ENCODE measurements at regions not wholly inside any gene's neighbourhood (a gene's known extent, or its start where the extent isn't known, plus 50 kb on each side); places are given as distances from the start of the nearest gene placed in this dataset.
"Not testable (repeated sequence)": the region's sequence is repeated elsewhere in the genome, so short reads cannot be mapped to it uniquely, and the experiment has no call there.

DNA sequence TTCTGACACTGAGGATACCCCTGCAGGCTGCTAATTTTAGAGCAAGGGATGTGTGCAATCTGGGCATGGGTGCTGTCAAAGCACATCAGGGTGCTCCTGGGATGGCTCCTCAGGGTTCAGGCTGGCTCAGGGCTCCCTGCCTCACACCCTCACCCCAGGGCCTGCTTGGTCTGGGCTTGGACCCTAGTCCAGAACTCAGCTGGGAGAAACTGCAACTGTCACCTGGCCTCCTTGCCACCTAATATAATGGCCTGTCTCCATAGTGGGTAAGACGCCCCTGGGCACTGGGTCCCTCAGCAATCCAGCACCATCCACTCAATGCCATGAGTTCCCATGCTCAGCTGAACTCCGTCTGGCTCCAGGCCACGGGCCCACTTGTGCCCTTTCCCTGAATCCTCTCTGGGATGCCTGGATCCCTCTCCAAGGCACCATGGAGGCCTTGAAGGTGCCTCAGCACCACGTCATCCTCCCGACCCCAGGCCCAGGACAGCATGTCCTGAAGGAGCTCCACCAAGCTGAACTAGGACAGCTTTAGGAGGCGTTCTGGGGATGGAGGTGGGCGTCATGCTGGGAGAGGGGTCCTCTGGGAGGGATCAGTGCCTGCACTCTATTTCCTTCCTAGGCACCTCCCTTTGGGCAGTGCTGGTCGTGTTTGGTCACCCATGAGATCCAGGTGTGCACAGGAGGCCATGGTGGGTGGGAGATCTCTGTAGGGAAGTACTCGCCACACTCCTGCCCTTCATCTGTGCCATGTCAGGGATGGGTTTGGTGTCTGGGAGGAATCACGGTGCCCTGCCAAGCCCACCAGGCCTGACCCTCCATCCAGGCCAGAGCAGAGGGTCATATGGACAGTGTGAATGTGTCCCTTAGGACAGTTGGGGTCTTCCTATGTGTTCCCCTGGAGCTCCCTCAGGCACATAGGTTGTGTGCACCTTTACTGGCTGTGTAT lies 1688.4 kb downstream of the TP53TG3F start:
- no peak overlapping the region for H3K27ac ChIP-seq
- 0 to 60% (median 17%) methylated on average over 1 to 5 of the region's 10 CpGs; no CpG with 5 or more reads in 3 of the 10 experiments for WGBS, 10 experiments
- ATAC-seq (replicated peaks in 6 of 8) = no peak
- no peak overlapping the region for H3K4me3 ChIP-seq
- no peaks in the 10 kb centered on the region for H3K4me1 ChIP-seq (replicated peaks in 1 of 2)
- in situ Hi-C loops (cut with MboI; ENCODE audit: low pct_unique_long_range_greater_than_20kb in 2 of 9, low sequenced_read_pairs in 9 of 9, unreplicated experiment in 9 of 9) = no loop called here

DNA sequence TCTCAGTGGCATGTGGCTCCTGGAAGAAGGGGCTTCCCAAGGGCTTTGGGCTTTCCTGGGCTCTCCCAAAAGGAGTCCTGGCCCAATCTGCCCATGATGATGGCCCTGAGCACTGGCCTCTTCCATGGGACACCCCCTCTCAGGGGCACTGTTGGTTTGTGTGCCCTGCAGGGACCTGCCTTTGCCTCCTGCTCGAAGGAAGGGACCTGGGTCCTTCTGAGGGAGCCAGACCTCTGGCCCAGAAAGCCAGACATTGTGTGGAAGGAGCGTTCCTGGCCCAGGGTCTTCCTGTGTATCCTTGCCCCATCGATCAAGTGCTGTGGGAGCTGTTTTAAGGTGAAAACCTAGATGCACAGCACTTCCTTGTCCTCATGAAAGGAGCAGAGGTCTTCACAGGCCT lies 1689.3 kb downstream of the TP53TG3F start:
- Histone ChIP-seq H3K4me1 (replicated peaks in 1 of 2) (no peaks in the 10 kb centered on the region), H3K4me3 (no peak overlapping the region), H3K27ac (no peak overlapping the region)
- ATAC-seq (replicated peaks in 6 of 8) = no peak
- in situ Hi-C loops (cut with MboI; ENCODE audit: low pct_unique_long_range_greater_than_20kb in 2 of 9, low sequenced_read_pairs in 9 of 9, unreplicated experiment in 9 of 9) = no loop called here
- WGBS, 10 experiments = 0 to 11% (median 10%) methylated on average over 1 to 3 of the region's 3 CpGs; no CpG with 5 or more reads in 5 of the 10 experiments

DNA sequence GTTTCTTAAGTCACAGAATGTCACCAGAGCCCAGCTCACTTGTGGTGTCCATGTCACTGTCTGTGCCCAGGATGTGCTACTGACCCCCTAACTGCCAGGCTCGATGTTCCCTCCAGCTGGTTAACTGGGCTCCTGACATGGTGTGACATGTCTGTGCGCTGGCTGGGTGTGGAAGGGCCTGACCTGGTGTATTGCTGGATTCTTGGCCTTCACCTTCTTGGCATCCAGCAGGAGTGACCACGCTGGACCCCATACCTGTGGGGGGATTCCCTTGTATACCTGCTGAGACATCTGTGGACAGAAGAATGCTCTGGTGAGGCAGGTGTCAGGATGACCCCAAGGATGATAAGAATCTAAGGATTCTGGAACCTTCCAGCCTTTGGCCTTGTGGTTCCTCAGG lies 1690.1 kb downstream of the TP53TG3F start:
- whole genome bisulfite sequencing, 10 experiments = 0 to 30% (median 0%) methylated on average over 1 to 2 of the region's 3 CpGs; no CpG with 5 or more reads in 6 of the 10 experiments
- no peak for ATAC-seq (replicated peaks in 6 of 8)
- Histone ChIP-seq H3K4me1 (replicated peaks in 1 of 2) (no peaks in the 10 kb centered on the region), H3K27ac (no peak overlapping the region), H3K4me3 (no peak overlapping the region)
- in situ Hi-C loops (cut with MboI; ENCODE audit: low pct_unique_long_range_greater_than_20kb in 2 of 9, low sequenced_read_pairs in 9 of 9, unreplicated experiment in 9 of 9) = no loop called here

DNA sequence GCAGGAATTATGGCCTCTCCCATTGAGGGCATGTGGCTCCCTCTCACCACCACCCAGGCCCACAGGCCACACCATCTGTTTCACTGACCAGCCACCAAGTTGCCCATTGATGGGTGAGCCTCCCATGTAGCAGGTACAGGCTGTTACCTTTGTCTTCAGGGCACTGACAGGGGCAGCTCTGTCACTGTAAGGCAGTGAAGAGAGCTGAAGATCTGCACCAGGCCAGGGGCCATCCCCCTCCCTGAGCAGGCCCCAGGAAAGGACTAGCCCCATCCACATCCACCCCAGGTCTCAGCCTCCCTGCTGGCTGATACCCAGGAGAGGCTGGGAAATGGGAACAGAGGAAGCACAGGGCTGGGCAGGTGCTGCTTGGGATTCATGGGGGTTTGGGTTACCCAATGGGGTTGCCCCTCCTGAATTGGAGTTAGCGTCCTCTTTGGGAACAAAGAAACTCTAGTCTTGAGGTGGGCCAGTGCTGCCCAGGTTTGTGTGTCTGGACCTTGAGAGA lies 1691.4 kb downstream of the TP53TG3F start:
- Histone ChIP-seq H3K27ac (no peak overlapping the region), H3K4me1 (replicated peaks in 1 of 2) (no peaks in the 10 kb centered on the region), H3K4me3 (no peak overlapping the region)
- no CpG with 5 or more reads among the region's 1 CpG for WGBS, 10 experiments
- ATAC-seq (replicated peaks in 6 of 8) = no peak
- in situ Hi-C loops (cut with MboI; ENCODE audit: low pct_unique_long_range_greater_than_20kb in 2 of 9, low sequenced_read_pairs in 9 of 9, unreplicated experiment in 9 of 9) = no loop called here

DNA sequence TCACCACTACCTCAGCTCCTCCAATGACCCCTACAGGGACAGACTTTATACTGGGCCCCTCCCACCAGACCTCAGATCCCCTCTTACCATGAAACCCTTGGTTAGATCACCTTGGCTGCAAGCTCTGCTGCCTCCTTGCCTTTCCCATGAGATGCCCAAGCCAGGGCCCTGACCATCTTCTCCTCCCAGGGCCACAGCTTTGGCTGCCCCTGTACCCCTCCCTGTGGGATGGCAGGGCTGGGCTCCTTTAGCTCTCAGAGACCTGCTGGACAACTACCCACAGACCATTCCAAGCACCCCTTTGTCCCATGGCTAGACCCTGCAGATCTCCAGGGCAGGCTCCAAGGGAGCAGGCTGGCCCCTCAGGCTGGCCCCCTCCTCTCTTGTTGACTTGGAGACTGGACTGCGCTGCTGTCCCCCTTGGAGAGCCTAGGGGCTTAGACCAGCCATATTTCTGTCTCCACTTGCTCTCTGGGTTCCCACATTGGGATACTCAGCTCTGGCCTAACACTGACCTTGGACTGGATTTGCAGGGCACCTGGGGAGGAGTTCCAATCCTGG lies 1692.7 kb downstream of the TP53TG3F start:
- in situ Hi-C loops (cut with MboI; ENCODE audit: low pct_unique_long_range_greater_than_20kb in 2 of 9, low sequenced_read_pairs in 9 of 9, unreplicated experiment in 9 of 9) = no loop called here
- Histone ChIP-seq H3K27ac (no peak overlapping the region), H3K4me3 (no peak overlapping the region), H3K4me1 (replicated peaks in 1 of 2) (no peaks in the 10 kb centered on the region)
- ATAC-seq (replicated peaks in 6 of 8) = no peak
- no CpG with 5 or more reads among the region's 1 CpG for WGBS, 10 experiments

DNA sequence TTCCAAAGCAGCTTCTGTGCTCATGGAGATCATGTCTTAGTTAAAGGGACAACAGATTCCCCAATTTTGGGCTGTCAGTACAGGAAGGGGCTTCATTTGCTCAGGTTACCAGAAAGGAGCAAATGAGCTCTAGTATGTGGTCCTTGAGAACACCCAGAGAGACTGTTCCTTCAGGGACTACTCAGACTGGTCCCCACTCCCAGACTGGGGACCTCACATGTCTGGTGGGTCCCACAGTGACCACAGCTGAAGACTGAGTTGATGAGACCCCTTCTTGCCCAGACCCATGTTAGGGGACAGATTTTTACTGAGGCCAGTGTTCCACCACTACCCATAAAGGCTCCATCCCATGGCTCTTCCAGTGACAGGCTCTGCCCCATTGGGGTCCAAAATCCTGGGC lies 1695.2 kb downstream of the TP53TG3F start:
- H3K4me3 ChIP-seq = no peak overlapping the region
- H3K4me1 ChIP-seq (replicated peaks in 1 of 2) = no peaks in the 10 kb centered on the region
- ATAC-seq (replicated peaks in 6 of 8) = no peak
- in situ Hi-C loops (cut with MboI; ENCODE audit: low pct_unique_long_range_greater_than_20kb in 2 of 9, low sequenced_read_pairs in 9 of 9, unreplicated experiment in 9 of 9) = no loop called here
- no peak overlapping the region for H3K27ac ChIP-seq

DNA sequence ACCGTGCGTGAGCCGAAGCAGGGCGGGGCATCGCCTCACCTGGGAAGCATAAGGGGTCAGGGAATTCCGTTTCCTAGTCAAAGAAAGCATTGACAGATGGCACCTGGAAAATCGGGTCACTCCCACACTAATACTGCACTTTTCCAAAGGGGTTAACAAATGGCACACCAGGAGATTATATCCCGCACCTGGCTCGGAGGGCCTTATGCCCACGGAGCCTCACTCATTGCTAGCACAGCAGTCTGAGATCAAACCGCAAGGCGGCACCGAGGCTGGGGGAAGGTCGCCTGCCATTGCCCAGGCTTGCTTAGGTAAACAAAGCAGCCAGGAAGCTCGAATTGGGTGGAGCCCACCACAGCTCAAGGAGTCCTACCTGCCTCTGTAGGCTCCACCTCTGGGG lies 1698.1 kb downstream of the TP53TG3F start:
- H3K27ac ChIP-seq; H3K4me3 ChIP-seq; ATAC-seq (replicated peaks in 6 of 8); H3K4me1 ChIP-seq (replicated peaks in 1 of 2); in situ Hi-C loops (cut with MboI; ENCODE audit: low pct_unique_long_range_greater_than_20kb in 2 of 9, low sequenced_read_pairs in 9 of 9, unreplicated experiment in 9 of 9): not testable (repeated sequence)
- 0 to 78% (median 24%) methylated on average over 1 to 8 of the region's 15 CpGs; no CpG with 5 or more reads in 4 of the 10 experiments for whole genome bisulfite sequencing, 10 experiments

DNA sequence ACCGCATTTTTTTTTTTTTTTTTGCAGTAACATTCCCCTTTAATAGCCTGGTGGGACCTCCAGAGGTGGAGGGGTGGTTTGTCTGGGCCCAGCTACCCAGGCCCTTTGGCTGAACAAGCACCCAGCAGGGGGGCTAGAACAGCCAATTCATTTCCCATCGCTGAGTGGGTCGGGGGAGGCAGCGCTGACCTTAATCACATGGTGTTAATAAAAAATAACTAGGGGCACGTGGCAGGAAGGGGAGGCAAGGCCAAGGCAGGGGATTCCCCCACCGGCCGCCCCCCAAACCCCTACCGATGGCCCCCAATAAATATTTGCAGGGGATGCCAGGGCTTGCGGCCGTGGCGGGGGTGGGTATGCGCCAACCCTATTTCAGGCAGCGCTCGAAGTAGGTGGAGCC lies 1709.9 kb downstream of the TP53TG3F start:
- H3K4me1 ChIP-seq (replicated peaks in 1 of 2); H3K27ac ChIP-seq; ATAC-seq (replicated peaks in 6 of 8); H3K4me3 ChIP-seq; in situ Hi-C loops (cut with MboI; ENCODE audit: low pct_unique_long_range_greater_than_20kb in 2 of 9, low sequenced_read_pairs in 9 of 9, unreplicated experiment in 9 of 9): not testable (repeated sequence)
- WGBS, 10 experiments = 49 to 100% (median 67%) methylated on average over 1 to 3 of the region's 14 CpGs; no CpG with 5 or more reads in 5 of the 10 experiments

DNA sequence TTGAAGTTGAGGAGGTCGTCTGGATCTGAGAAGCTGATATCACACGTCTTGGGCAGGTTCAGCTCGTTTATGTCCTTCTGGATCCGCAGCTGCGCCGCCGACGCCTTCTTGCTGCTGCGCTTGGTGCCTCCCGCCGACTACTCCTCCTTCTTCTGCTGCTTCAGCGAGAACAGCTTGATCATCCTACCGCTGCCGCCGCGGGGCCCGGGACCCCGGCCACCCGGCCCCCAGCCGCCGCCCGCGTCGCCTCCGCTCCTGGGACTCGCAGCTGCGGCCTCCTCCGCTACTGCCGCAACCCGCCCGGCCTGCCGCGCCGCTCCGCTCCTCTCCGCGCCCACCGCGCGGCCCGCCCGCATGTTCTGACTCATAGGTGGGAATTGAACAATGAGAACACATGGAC lies 1710.6 kb downstream of the TP53TG3F start:
- H3K4me1 ChIP-seq (replicated peaks in 1 of 2); H3K27ac ChIP-seq; ATAC-seq (replicated peaks in 6 of 8); in situ Hi-C loops (cut with MboI; ENCODE audit: low pct_unique_long_range_greater_than_20kb in 2 of 9, low sequenced_read_pairs in 9 of 9, unreplicated experiment in 9 of 9); H3K4me3 ChIP-seq: not testable (repeated sequence)
- 33 to 50% methylated on average over 1 of the region's 42 CpGs; no CpG with 5 or more reads in 8 of the 10 experiments for WGBS, 10 experiments

DNA sequence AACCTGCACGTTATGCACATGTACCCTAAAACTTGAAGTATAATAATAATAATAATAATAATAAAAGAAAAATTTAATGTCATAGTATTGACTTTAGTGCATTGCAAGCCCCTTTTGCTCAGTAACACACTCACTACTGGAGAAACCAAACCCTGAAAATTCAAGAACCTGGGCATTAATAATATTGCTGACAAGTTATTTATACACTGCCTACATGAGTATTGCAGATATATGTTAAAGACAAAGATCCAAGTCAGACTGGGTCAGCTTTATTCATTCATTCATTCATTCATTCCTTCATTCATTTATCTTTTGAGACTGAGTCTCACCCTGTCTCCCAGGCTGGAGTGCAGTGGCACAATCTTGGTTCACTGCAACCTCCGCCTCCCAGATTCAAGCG lies 1711.2 kb downstream of the TP53TG3F start:
- Histone ChIP-seq H3K27ac (no peak overlapping the region), H3K4me1 (replicated peaks in 1 of 2) (no peaks in the 10 kb centered on the region), H3K4me3 (no peak overlapping the region)
- 20 to 70% (median 60%) methylated on average over 1 to 2 of the region's 3 CpGs; no CpG with 5 or more reads in 3 of the 10 experiments for WGBS, 10 experiments
- ATAC-seq (replicated peaks in 6 of 8) = no peak
- in situ Hi-C loops (cut with MboI; ENCODE audit: low pct_unique_long_range_greater_than_20kb in 2 of 9, low sequenced_read_pairs in 9 of 9, unreplicated experiment in 9 of 9) = no loop called here

DNA sequence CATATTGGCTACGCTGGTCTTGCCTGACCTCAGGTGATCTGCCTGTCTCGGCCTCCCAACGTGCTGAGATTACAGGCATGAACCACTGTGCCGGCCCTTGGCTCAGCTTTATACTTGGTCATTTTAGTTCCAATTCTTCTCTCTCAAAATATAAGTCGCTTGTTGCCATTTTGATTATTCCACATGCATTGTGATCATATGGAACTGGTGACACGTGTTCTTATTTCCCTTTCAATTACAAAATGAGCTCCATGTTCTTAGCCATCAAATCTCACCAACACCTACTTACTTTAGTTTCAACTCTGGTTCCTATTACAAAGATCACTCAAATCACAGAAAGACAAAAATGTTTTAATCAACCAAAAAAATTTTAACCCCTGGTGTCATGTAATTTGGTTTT lies 1711.7 kb downstream of the TP53TG3F start:
- WGBS, 10 experiments = 8 to 60% (median 33%) methylated on average over 1 to 6 of the region's 6 CpGs; no CpG with 5 or more reads in 1 of the 10 experiments
- H3K27ac ChIP-seq = no peak overlapping the region
- H3K4me1 ChIP-seq (replicated peaks in 1 of 2) = no peaks in the 10 kb centered on the region
- in situ Hi-C loops (cut with MboI; ENCODE audit: low pct_unique_long_range_greater_than_20kb in 2 of 9, low sequenced_read_pairs in 9 of 9, unreplicated experiment in 9 of 9) = no loop called here
- ATAC-seq (replicated peaks in 6 of 8) = no peak
- no peak overlapping the region for H3K4me3 ChIP-seq

DNA sequence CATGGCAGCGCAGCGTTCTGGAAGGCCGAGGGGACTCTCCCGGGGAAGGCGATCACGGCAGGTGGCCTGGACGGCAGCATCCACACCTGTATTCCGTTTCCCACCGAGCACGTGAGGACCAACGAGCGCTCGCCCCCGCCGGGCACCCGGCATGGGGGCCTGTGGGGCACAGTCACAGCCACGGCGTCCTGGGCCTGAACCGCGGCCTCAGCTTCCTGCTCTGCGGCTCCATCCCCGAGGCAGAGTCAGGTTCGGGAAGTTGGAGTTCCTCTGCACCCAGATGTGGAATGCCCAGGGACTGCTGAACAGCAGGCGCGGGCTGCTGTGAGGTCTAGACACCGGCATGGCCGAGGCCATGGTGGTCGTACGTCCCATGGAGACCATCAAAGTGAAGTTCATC lies 1713.9 kb downstream of the TP53TG3F start:
- WGBS, 10 experiments = 32 to 80% (median 70%) methylated on average over 1 to 10 of the region's 29 CpGs; no CpG with 5 or more reads in 6 of the 10 experiments
- Histone ChIP-seq H3K27ac (no peak overlapping the region), H3K4me3 (no peak overlapping the region), H3K4me1 (replicated peaks in 1 of 2) (no peaks in the 10 kb centered on the region)
- ATAC-seq (replicated peaks in 6 of 8) = no peak
- in situ Hi-C loops (cut with MboI; ENCODE audit: low pct_unique_long_range_greater_than_20kb in 2 of 9, low sequenced_read_pairs in 9 of 9, unreplicated experiment in 9 of 9) = no loop called here

DNA sequence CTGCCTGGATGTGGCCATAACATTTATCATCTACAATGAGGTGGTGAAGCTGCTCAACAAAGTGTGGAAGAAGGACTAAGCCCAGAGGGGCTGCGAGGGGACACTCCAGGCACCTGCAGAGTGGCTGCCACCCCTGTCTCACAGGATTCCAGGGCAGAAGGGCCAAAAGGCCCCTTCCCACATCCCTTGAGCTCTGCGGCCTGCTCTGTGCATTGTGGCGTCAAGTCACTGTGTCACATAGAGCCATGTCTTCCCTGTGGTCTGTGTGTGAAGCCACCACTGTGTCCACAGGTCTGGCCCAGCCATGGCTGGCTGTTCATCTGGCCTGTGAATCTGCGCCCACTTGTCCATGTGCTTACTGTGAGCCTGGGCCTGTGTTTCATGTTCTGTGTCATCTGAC lies 1714.6 kb downstream of the TP53TG3F start:
- 40 to 80% (median 58%) methylated on average over 1 to 4 of the region's 4 CpGs; no CpG with 5 or more reads in 4 of the 10 experiments for WGBS, 10 experiments
- in situ Hi-C loops (cut with MboI; ENCODE audit: low pct_unique_long_range_greater_than_20kb in 2 of 9, low sequenced_read_pairs in 9 of 9, unreplicated experiment in 9 of 9) = no loop called here
- Histone ChIP-seq H3K27ac (no peak overlapping the region), H3K4me1 (replicated peaks in 1 of 2) (no peaks in the 10 kb centered on the region), H3K4me3 (no peak overlapping the region)
- no peak for ATAC-seq (replicated peaks in 6 of 8)

Measured in motor neuron (in vitro differentiated cells).